ENCODE measurements at regions not wholly inside any gene's neighbourhood (a gene's known extent, or its start where the extent isn't known, plus 50 kb on each side); places are given as distances from the start of the nearest gene placed in this dataset.

DNA sequence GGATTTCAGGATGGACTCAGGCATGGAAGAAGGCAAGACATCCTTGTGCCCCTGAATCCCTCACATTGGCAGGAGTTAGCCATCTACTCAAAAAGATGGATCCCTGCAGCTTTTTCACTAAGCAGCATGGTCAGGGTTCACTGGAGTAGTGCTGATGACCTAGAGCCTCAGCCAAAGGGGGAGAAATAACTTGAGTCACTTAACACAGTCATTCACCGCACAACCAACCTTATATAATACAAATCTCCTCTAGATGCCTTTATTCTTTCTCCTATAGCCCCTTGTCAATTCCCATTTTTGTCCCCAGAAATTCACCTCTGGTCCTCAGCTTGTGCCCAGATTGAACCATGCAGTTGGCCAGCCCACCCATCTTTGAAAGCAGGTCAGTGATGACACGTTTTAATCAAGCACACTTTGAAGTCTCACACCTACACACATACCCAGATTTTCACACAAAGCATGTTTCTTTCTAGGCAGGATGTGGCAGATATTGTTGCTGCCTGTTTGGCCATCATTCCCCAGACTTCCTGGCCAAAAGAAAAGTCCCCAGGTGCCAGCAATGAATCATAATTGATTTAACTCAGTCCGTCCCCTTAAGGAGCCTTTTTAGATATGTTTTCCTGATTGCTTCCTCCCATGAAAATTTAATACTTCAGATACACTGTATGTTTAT is 84.2 kb downstream of the LBH start:
- H3K4me1 ChIP-seq = no peaks in the 10 kb centered on the region
- H3K27ac ChIP-seq = no peak overlapping the region
- ATAC-seq = no peak
- no peak overlapping the region for H3K4me3 ChIP-seq
- no peaks in the 10 kb centered on the region for H3K36me3 ChIP-seq
- H3K27me3 ChIP-seq = no peaks in the 10 kb centered on the region
- WGBS, 2 donors (ENCODE audit: low coverage in 1 of 2) = 73 to 90% methylated on average over 2 to 3 of the region's 3 CpGs
- TF ChIP-seq, protein P1, sequence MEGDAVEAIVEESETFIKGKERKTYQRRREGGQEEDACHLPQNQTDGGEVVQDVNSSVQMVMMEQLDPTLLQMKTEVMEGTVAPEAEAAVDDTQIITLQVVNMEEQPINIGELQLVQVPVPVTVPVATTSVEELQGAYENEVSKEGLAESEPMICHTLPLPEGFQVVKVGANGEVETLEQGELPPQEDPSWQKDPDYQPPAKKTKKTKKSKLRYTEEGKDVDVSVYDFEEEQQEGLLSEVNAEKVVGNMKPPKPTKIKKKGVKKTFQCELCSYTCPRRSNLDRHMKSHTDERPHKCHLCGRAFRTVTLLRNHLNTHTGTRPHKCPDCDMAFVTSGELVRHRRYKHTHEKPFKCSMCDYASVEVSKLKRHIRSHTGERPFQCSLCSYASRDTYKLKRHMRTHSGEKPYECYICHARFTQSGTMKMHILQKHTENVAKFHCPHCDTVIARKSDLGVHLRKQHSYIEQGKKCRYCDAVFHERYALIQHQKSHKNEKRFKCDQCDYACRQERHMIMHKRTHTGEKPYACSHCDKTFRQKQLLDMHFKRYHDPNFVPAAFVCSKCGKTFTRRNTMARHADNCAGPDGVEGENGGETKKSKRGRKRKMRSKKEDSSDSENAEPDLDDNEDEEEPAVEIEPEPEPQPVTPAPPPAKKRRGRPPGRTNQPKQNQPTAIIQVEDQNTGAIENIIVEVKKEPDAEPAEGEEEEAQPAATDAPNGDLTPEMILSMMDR (IDR thresholded peaks at IDR 0.05) = no peak
- TF ChIP-seq POLR2AphosphoS5 (IDR thresholded peaks at IDR 0.05) (no peak), POLR2A (IDR thresholded peaks at IDR 0.05) (no peak), EP300 (IDR thresholded peaks at IDR 0.05) (no peak)
- H3K9me3 ChIP-seq = no peaks in the 10 kb centered on the region

DNA sequence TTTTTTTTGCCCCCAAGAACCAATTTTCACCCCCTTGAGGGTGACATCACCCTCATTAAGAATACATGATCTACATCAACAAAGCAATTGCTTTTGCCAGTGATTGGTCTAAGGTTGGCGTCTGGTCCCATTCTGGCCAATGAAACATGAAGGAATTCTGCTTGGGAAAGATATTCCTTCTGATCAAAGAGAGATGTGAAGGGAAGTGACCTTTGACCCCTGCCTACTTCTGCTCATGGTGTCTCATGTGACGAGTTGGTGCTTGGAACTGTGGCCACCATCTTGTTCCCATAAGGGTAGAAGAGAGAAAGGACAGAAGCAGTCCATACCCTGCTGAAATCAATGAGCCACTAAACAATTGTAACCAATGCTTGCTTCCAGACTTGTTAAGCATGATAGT is 85.1 kb downstream of the LBH start:
- Histone ChIP-seq H3K27me3 (no peaks in the 10 kb centered on the region), H3K36me3 (no peaks in the 10 kb centered on the region), H3K27ac (no peak overlapping the region), H3K4me1 (peaks cover 0 to 6% (median 0%) of the 10 kb centered on the region in 3 donors), H3K9me3 (no peaks in the 10 kb centered on the region), H3K4me3 (no peak overlapping the region)
- TF ChIP-seq, protein P1 (IDR thresholded peaks at IDR 0.05) = no peak
- TF ChIP-seq POLR2AphosphoS5 (IDR thresholded peaks at IDR 0.05) (no peak), EP300 (IDR thresholded peaks at IDR 0.05) (no peak)
- WGBS, 2 donors (ENCODE audit: low coverage in 1 of 2) = no CpG with 5 or more reads among the region's 2 CpGs
- ATAC-seq = no peak

- H3K27ac ChIP-seq = peak overlapping the region in 1 of 4 donors; percentile 9
- no peak for ATAC-seq
- TF ChIP-seq POLR2AphosphoS5 (IDR thresholded peaks at IDR 0.05) (peak; percentile 34), EP300 (IDR thresholded peaks at IDR 0.05) (no peak), POLR2A (IDR thresholded peaks at IDR 0.05) (no peak)
- TF ChIP-seq, protein P1 (IDR thresholded peaks at IDR 0.05) = no peak
These were observed 87.9 kb downstream of the LBH start for GRCh38 chr2:30318987-30319782.

DNA sequence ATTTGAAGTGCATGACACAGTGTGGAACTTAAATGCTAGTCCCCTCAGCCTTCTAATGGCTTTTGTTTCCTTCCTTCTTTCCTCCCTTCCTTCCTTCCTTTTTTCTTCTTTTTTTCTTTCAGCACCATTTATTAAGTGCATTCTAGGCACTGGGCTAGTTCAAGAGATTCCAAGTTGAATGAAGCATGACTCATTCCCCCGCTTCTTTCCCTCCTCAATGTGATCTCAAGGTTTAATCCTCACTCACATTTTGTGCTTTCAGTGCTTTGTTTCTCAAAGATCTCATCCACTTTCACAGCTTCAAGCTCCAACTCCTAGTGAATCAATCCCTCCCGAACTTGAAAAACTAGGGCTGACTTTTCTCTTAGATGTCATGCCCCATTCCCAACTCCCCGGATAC is 90.1 kb downstream of the LBH start:
- ATAC-seq = no peak
- WGBS, 2 donors (ENCODE audit: low coverage in 1 of 2) = 20 to 39% methylated on average over 3 of the region's 3 CpGs

More at GRCh38 chr2:30318987-30319782, 87.9 kb downstream of the LBH start:
- WGBS, 2 donors (ENCODE audit: low coverage in 1 of 2) = 34 to 55% methylated on average over 4 to 8 of the region's 8 CpGs
- Histone ChIP-seq H3K4me3 (no peak overlapping the region), H3K36me3 (no peaks in the 10 kb centered on the region), H3K9me3 (no peaks in the 10 kb centered on the region), H3K4me1 (peaks cover 0 to 11% (median 0%) of the 10 kb centered on the region in 3 donors), H3K27me3 (no peaks in the 10 kb centered on the region)

More for the DNA sequence above, 90.1 kb downstream of the LBH start:
- H3K36me3 ChIP-seq = no peaks in the 10 kb centered on the region
- H3K27me3 ChIP-seq = no peaks in the 10 kb centered on the region
- TF ChIP-seq, protein P1 (IDR thresholded peaks at IDR 0.05) = no peak
- no peak for TF ChIP-seq POLR2AphosphoS5 (IDR thresholded peaks at IDR 0.05)
- no peak for TF ChIP-seq POLR2A (IDR thresholded peaks at IDR 0.05)
- no peak for TF ChIP-seq EP300 (IDR thresholded peaks at IDR 0.05)
- no peak overlapping the region for H3K4me3 ChIP-seq
- H3K9me3 ChIP-seq = no peaks in the 10 kb centered on the region
- peaks cover 0 to 11% (median 0%) of the 10 kb centered on the region in 3 donors for H3K4me1 ChIP-seq
- no peak overlapping the region for H3K27ac ChIP-seq
